ENCODE measurements at regions not wholly inside any gene's neighbourhood (a gene's known extent, or its start where the extent isn't known, plus 50 kb on each side); places are given as distances from the start of the nearest gene placed in this dataset.
"Not testable (repeated sequence)": the region's sequence is repeated elsewhere in the genome, so short reads cannot be mapped to it uniquely, and the experiment has no call there.

DNA sequence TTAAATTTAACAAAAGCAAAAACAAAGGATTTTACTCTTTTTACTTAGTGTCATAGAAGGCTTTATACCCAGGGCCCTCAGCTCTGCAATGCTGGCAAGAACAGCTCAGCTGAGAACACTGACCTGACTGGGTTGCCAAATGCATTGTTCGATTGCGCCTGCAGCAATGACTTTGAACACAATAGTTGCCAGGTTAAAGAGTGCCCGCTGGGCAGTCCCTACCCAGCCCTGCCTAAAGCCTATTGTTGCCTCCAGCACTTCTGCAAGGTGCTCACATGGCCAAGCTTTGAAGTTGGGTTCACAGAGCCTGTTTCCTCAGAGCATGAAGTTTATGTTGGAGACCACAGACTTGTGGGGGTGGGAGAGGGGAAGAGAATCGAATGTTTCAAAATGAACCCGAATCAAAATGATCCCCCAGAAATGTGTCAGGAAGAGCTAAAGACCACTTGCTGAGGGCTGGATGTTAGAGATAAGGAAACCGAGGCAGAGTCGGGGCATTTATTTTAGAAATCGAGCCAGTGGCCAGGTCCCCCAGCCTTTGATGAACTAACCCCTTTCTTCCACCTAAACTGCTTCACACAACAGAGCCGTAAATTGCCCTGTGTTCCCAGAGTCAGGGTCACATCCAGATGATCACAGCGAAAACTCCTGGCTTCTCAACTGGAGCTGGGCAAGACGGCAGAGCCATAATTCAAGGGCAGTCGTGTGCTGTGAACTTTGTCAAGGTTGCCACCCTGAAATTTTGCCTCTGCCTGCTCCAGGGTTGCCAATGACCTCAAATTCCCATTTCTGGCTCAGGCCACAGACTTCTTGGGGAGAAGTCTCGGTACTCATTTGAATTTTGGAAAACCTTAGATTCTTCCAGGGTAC lies 55.0 kb downstream of the FOXA2 start:
- DNase-seq (ENCODE audit: low spot score) = no peak

DNA sequence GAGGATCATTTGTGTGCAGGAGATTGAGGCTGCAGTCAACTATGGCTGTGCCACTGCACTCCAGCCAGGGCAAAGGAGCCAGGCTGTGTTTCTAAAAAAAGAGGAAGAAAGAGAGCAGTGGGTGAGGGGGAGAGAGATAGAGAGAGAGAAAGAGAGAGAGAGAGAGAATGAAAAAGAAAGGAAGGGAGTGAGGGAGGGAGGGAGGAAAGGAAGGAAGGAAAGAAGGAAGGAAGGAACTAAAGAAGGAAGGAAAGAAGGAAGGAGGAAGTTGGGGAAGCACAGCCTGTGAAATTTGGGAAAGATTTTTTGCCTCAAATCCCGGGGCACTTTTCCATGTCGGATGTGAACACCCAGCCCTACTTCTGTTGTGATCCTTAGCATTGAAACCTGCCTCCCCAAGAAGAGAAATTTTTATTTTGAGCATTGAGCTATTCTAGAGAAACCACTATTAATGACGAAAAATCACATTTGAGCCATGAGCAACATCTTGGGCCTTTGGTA lies 57.8 kb downstream of the FOXA2 start:
- DNase-seq (ENCODE audit: low spot score) = no peak

- DNase-seq (ENCODE audit: low spot score) = no peak
Observed at GRCh38 chr20:22525821-22526220, 58.6 kb downstream of the FOXA2 start.

- no peak for DNase-seq (ENCODE audit: low spot score)
Observed at GRCh38 chr20:22525069-22525820, 59.1 kb downstream of the FOXA2 start.

- DNase-seq (ENCODE audit: low spot score) = no peak
Observed at GRCh38 chr20:22524393-22525015, 59.9 kb downstream of the FOXA2 start.

GRCh38 chr20:22523499-22524392 lies 60.6 kb downstream of the FOXA2 start:
- no peak for DNase-seq (ENCODE audit: low spot score)

- no peak for DNase-seq (ENCODE audit: low spot score)
Observed at GRCh38 chr20:22523128-22523498, 61.3 kb downstream of the FOXA2 start.

- DNase-seq (ENCODE audit: low spot score) = no peak
Observed at GRCh38 chr20:22522701-22523100, 61.7 kb downstream of the FOXA2 start.

- not testable (repeated sequence) for DNase-seq (ENCODE audit: low spot score)
Observed at GRCh38 chr20:22521940-22522339, 62.4 kb downstream of the FOXA2 start.

GRCh38 chr20:22520381-22520780 lies 64.0 kb downstream of the FOXA2 start:
- no peak for DNase-seq (ENCODE audit: low spot score)

DNA sequence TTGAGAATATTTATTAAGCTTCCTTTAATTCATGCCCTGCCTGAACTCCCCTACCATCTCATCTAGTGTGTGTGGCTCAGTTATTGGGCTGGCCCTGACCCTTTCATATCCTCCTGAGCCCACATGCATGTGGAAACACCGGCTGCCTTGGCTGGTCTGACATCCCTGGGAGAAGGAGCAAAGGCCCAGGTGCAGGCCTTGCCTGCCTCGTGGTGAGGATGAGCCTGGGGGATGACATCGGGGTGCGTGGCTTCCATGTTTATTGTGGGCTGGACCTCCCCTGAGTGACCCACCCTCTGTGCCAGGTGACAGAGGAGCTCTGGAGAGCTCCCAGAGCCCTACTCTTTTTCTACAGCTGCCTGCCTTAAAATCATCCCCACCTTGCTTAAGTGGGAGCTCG lies 69.1 kb downstream of the FOXA2 start:
- DNase-seq (ENCODE audit: low spot score) = no peak

DNA sequence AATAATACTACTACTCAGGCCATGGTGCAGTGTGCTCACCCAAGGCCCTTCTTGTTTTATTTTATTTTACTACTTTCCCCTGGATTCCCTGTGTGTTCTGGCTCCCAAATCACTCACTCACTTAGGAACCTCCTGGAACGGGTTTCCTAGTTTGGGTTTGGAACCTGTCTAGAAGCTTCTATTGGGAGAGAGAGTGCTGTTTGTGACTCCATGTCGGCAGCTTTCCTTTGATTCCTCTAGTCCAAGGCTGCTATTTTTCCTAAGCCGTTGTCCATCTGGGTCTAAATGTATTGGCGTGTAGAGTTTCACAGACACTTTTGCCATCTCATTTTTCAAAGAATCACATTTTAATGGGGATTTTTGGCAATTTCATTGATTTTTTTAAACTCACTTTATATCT lies 70.8 kb downstream of the FOXA2 start:
- no peak for DNase-seq (ENCODE audit: low spot score)

GRCh38 chr20:22512911-22513489 lies 71.4 kb downstream of the FOXA2 start:
- DNase-seq (ENCODE audit: low spot score) = no peak

GRCh38 chr20:22511943-22512910 lies 72.1 kb downstream of the FOXA2 start:
- DNase-seq (ENCODE audit: low spot score) = no peak

GRCh38 chr20:22509843-22510147 lies 74.6 kb downstream of the FOXA2 start:
- no peak for DNase-seq (ENCODE audit: low spot score)

- no peak for DNase-seq (ENCODE audit: low spot score)
Observed at GRCh38 chr20:22509090-22509842, 75.1 kb downstream of the FOXA2 start.

- DNase-seq (ENCODE audit: low spot score) = no peak
Observed at GRCh38 chr20:22508426-22508825, 75.9 kb downstream of the FOXA2 start.

DNA sequence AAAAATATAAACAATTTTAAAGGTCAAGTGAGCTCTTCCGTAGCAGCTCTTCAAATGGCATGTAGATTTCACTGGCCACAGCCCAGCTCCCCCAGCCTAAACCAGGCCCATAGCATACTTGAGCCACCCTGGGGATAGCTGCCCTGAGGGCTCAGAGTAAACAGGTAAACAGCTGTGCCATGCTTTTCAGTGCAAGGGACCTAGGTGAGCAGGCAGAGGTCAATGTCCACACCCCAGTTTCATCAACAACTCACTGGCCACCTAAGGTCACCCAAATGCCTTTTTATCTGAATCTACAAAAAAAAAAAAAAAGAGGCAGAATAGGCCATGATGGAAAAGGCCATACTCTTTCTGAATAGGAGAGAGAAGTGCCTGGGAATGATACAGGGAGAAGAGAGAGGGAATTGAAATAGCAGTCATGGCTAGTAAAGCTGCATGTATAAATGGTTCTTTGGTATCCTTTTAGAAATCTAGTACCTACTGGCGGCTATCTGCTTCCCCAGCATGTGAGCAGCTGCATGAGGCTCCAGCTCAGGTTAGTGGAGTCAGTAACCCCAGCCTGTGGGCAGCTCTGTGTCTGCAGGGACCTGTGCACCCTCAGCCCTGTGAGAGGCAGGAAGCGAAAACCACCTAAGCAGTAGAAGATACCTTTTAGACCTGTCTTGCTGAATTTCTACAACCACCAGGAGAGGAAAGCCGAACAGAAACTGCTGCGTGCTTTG lies 77.0 kb downstream of the FOXA2 start:
- DNase-seq (ENCODE audit: low spot score) = no peak

- DNase-seq (ENCODE audit: low spot score) = no peak
Observed at GRCh38 chr20:22506827-22507226, 77.5 kb downstream of the FOXA2 start.
